Panc1 (cell line): ENCODE measurements at regions not wholly inside any gene's neighbourhood (a gene's known extent, or its start where the extent isn't known, plus 50 kb on each side); places are given as distances from the start of the nearest gene placed in this dataset.

Experiments
- ATAC-seq: fragments of 200-7000 bp; cut with Tn5 transposase; 2 replicates; pipeline ENCODE4 v1.9.1; 2020; ENCODE audit warnings: mild to moderate bottlenecking, moderate library complexity
- BruUV-seq: library from RNA; stranded (reverse); fragments of 400-500 nt; replicated peaks from 2 replicates; lab custom pipeline; 2021; lab: Mats Ljungman, UMichigan
- CTCF ChIA-PET: fragments of 300-600 bp; sonication (Branson Sonifier 250); formaldehyde crosslinking; loops from one replicate; lab custom pipeline; 2022; ENCODE audit warnings: antibody characterized with exemption; lab: Charles Lee
- POLR2A ChIA-PET: fragments of 300-600 bp; sonication (Branson Sonifier 250); formaldehyde crosslinking; loops from one replicate; lab custom pipeline; 2022; ENCODE audit warnings: antibody characterized with exemption; lab: Charles Lee
- DNase-seq: peaks from one replicate; pipeline ENCODE4 v3.0.0-alpha.2; 2010; ENCODE audit warnings: low read depth, low spot score
- H3K27ac ChIP-seq: 2 replicates; pipeline ENCODE4 v1.5.1; 2011; ENCODE audit warnings: mild to moderate bottlenecking, low read length, inconsistent platforms
- H3K27me3 ChIP-seq: fragments of 200-500 bp; sonication (Bioruptor generic); 2 replicates; pipeline ENCODE4 v1.6.0; 2014; ENCODE audit warnings: low read length, inconsistent platforms; ENCODE audit not compliant: control insufficient read depth, insufficient read depth
- H3K36me3 ChIP-seq: fragments of 200-500 bp; sonication (Bioruptor generic); 2 replicates; pipeline ENCODE4 v1.5.1; 2014; ENCODE audit warnings: inconsistent platforms, mild to moderate bottlenecking, low read length, moderate library complexity; ENCODE audit not compliant: control insufficient read depth, insufficient read depth
- H3K4me1 ChIP-seq: 2 replicates; pipeline ENCODE4 v1.5.1; 2011; ENCODE audit warnings: inconsistent platforms, mild to moderate bottlenecking, low read length, moderate library complexity; ENCODE audit not compliant: control insufficient read depth, insufficient read depth
- H3K4me3 ChIP-seq, 2 experiments: 2 replicates each; pipeline ENCODE4 v1.5.1; 2011 to 2012; ENCODE audit warnings: low read depth in 2 of 2, low read length in 2 of 2, mild to moderate bottlenecking in 2 of 2, inconsistent platforms in 1 of 2, moderate library complexity in 1 of 2
- H3K9me3 ChIP-seq: fragments of 200-500 bp; sonication (Bioruptor generic); 2 replicates; pipeline ENCODE4 v1.5.1; 2014; ENCODE audit warnings: low read depth, mild to moderate bottlenecking, inconsistent platforms, low read length, moderate library complexity; ENCODE audit not compliant: control insufficient read depth, insufficient read depth
- CTCF ChIP-seq: fragments of 450-650 bp; IDR thresholded peaks from 2 replicates; pipeline ENCODE4 v1.5.1; 2017; ENCODE audit warnings: mild to moderate bottlenecking
- POLR2AphosphoS5 ChIP-seq: IDR thresholded peaks from 2 replicates; pipeline ENCODE4 v1.6.1; 2012; ENCODE audit warnings: mild to moderate bottlenecking, low read depth, low read length, moderate library complexity
- SIN3A ChIP-seq: IDR thresholded peaks from 2 replicates; pipeline ENCODE4 v1.6.1; 2012; ENCODE audit warnings: low read depth, mild to moderate bottlenecking, low read length, moderate library complexity, borderline replicate concordance; ENCODE audit not compliant: insufficient read depth
- TCF7L2 ChIP-seq: IDR thresholded peaks from 2 replicates; pipeline ENCODE4 v1.6.1; 2011; ENCODE audit warnings: mild to moderate bottlenecking, low read depth, low read length, inconsistent platforms
- in situ Hi-C: cut with HindIII; loops from 2 replicates; pipeline ENCODE4 v1.10.0; 2016; ENCODE audit warnings: low sequenced_read_pairs, low pct_unique_long_range_greater_than_20kb
- intact Hi-C: fragments of 100-400 bp; cut with micrococcal nuclease; formaldehyde crosslinking; loops from one replicate; pipeline ENCODE4 v1.10.0; 2022; ENCODE audit not compliant: unreplicated experiment
- TF ChIP-seq, protein P1 (sequence below), 2 experiments: IDR thresholded peaks; 2 replicates each; pipeline ENCODE4 v1.6.1; 2011 to 2012; ENCODE audit warnings: low read depth in 2 of 2, control low read depth in 1 of 2, low read length in 1 of 2, mild to moderate bottlenecking in 1 of 2, moderate library complexity in 1 of 2; ENCODE audit not compliant: insufficient read depth in 1 of 2

DNA sequence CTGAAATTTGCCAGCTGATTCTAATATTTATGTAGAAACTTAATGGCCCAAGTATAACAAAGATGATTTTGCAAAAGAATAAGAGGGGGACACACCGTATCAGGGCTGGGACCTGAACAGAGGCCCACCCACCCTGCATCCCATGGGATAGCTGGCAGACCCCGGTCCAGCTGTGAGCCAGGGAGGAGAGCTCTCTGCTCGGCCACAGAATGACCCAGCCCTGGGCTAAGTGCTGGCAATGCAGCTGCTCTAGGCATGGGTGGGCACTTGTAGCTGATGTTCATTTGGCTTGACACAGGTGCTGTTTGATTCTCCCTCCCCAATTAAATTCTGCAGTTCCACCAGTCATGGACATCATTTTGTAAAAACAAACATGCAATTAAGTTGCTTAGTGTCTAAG, 522.8 kb upstream of the RAB6C start:
- CTCF ChIA-PET: no interaction called here
- ATAC-seq (no peak), DNase-seq (no peak)
- in situ Hi-C loops: no loop called here
- POLR2A ChIA-PET: no interaction called here
- no TSS peak for BruUV-seq
- no peaks in the 10 kb centered on the region for H3K4me1 ChIP-seq
- intact Hi-C loops: no loop called here
- H3K27ac ChIP-seq: no peak overlapping the region
- no peak overlapping the region for H3K4me3 ChIP-seq
- no peaks in the 10 kb centered on the region for H3K27me3 ChIP-seq
- H3K36me3 ChIP-seq: no peaks in the 10 kb centered on the region
- no peak for TF ChIP-seq POLR2AphosphoS5
- no peak for TF ChIP-seq TCF7L2
- no peak for TF ChIP-seq SIN3A
- TF ChIP-seq, protein P1, sequence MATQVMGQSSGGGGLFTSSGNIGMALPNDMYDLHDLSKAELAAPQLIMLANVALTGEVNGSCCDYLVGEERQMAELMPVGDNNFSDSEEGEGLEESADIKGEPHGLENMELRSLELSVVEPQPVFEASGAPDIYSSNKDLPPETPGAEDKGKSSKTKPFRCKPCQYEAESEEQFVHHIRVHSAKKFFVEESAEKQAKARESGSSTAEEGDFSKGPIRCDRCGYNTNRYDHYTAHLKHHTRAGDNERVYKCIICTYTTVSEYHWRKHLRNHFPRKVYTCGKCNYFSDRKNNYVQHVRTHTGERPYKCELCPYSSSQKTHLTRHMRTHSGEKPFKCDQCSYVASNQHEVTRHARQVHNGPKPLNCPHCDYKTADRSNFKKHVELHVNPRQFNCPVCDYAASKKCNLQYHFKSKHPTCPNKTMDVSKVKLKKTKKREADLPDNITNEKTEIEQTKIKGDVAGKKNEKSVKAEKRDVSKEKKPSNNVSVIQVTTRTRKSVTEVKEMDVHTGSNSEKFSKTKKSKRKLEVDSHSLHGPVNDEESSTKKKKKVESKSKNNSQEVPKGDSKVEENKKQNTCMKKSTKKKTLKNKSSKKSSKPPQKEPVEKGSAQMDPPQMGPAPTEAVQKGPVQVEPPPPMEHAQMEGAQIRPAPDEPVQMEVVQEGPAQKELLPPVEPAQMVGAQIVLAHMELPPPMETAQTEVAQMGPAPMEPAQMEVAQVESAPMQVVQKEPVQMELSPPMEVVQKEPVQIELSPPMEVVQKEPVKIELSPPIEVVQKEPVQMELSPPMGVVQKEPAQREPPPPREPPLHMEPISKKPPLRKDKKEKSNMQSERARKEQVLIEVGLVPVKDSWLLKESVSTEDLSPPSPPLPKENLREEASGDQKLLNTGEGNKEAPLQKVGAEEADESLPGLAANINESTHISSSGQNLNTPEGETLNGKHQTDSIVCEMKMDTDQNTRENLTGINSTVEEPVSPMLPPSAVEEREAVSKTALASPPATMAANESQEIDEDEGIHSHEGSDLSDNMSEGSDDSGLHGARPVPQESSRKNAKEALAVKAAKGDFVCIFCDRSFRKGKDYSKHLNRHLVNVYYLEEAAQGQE (IDR thresholded peaks at IDR 0.05; ENCODE audit: insufficient read depth in 1 of 2, low read depth in 2 of 2, low read length in 1 of 2): no peak
- no peak for TF ChIP-seq CTCF
- H3K9me3 ChIP-seq: no peaks in the 10 kb centered on the region

DNA sequence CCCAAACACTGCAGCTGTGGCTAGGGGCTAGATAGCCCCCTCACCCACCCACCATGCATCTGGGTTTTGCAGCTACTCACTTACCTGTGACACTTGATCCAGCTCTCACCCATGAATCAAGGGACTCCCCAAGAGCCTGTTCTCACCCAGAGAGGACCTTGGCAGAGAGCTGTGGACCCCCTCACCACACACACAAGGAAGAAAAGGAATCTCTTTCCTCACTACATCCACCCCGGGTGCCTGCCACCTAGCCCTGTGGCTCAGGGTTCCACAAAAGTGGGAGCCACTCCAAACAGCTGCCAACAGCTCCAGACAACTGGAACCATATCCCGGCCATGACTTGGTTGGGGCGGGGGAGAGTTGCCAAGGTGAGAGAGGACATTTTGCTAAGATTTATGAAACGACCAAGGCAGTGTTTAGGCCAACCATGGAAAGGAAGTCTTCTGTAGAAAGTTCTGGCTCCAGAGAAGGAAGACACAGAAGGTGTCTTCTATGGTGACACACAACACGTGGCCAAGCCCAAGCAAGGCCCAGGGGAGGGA, 522.1 kb upstream of the RAB6C start:
- intact Hi-C loops: no loop called here
- no peak for ATAC-seq

More for the DNA sequence above, 522.1 kb upstream of the RAB6C start:
- no peak overlapping the region for H3K4me3 ChIP-seq
- BruUV-seq: no TSS peak
- H3K36me3 ChIP-seq: no peaks in the 10 kb centered on the region
- in situ Hi-C loops: no loop called here
- ChIA-PET POLR2A (no interaction called here), CTCF (no interaction called here)
- no peaks in the 10 kb centered on the region for H3K9me3 ChIP-seq
- no peaks in the 10 kb centered on the region for H3K27me3 ChIP-seq
- no peak for DNase-seq
- no peaks in the 10 kb centered on the region for H3K4me1 ChIP-seq
- TF ChIP-seq CTCF: no peak
- H3K27ac ChIP-seq: no peak overlapping the region
